CD4-positive, alpha-beta T cell treated with Interleukin-6 for 4 hours (primary cell): ENCODE measurements at regions not wholly inside any gene's neighbourhood (a gene's known extent, or its start where the extent isn't known, plus 50 kb on each side); places are given as distances from the start of the nearest gene placed in this dataset.

Source experiments
- DNase-seq: peaks from one replicate; pipeline ENCODE4 v3.0.0-alpha.2; 2020; ENCODE audit warnings: mixed read lengths

DNA sequence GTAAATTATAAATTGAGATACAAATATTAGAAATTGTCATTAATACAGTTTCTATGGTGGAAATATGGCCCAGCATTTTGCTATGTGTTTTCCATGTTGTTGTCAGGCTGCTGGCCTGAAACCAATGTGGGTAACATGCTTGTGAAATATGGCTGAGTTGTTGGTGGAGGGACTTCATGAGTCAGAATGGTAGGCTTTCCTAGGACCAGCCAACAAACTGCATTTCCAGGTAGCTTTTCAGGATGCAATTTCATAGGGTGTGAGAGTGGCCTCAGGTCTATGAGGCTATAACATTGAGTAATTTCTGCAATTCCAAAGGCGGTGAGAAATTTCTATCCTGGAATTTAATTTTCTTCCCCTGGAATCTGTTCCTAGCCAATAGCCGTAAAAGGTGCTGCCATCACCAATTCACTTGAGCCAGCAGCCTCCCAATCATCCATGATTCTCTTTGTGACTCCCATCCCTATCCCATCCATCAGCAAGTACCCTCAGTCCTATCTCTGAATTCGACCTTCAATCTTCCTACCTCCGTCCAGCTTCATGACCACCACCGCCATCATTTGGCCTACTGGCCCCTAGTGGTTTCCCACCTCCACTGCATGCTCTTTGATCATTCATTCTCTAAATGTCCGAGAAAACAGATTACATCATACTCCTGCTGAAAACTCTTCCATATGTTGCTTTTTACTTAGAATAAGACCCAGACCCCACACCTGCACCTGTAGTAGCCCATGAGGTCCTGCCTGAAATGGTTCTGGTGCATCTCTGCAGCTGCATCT is 276.6 kb upstream of the CFAP20DC start:
- DNase-seq = no peak

DNA sequence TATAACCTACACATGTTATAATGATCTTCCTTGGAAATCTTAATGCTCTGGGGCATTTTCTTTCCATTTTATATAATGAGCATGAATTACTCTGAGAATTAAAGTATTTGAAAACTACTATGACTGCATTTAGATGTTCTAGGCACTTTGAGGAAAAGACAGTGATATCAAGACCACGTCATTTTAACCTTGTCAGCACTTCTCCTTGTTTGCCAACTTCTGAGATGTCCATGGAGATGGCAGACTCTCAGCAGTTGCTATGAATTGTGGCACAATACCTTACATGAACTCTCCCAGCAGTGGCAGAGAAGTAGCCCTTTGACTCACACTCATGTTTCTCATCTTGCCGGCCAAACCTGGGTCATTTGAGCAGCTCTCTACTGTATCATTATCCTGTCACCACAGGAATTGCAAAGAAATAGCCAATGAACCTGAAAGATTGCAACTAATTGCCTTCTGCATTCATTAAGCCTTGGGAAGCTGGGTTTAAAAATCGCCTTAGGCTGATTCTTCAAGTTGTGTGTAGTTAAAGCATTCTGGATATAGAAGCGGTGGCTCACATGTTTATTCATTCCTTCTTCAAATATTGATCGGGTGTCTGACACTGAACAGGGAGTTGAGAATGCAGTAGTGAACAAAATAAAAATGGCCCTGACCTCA is 272.2 kb upstream of the CFAP20DC start:
- DNase-seq = no peak

DNA sequence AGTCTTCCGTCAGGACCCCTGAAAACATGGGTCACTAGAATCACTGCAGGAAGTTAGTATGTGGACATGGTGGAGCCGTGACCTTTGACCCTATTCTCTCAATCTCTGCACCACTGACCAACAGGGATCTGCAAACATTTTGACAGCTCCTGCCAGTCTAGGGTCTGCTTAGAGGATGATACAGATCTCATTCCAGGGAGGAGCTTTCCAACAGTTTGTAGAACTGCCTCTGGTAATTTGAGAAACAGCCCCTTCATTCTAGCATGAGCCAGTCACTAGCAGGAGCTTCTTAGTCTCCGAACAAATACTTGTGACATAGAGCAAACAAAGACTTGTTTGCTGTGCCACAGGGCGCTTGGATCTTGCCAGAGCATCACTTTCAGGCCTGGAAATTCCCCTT is 270.3 kb upstream of the CFAP20DC start:
- no peak for DNase-seq

DNA sequence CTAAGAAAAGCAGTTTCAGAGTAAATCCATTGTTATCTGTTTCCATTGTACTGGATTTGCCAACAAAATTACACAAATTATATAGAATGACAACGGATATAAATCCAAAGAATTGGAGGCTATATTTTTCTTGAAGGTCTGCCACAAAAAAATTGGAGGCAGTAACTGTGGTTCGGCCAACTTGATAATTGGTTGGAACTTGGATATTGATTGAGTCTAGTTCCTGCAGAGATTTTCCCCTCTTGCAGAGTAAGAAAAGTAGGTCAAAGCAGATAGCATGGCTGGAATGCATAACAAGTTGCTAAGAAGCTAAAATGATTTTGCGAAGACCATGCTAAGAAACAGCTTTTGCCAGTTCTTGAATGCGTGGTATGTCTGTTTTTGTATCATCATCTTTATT is 269.6 kb upstream of the CFAP20DC start:
- DNase-seq = no peak

DNA sequence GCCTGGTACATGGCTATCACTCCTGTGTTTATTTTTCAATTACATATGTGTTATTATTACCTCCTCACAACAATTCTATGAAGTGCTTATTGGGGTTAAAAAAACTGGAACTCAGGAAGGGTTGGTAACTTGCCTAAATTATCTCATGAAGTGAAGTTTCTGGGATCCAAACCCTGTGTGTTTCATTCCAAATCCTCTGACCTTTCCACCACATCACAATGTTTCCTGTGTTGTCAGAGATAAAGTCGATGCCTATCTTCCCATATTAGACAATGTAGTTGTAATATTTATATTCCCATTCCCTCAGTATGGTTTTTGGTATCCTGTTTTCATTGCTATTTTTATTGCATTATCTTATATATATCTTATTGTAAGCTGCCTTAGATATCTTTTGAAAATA is 269.1 kb upstream of the CFAP20DC start:
- no peak for DNase-seq

DNA sequence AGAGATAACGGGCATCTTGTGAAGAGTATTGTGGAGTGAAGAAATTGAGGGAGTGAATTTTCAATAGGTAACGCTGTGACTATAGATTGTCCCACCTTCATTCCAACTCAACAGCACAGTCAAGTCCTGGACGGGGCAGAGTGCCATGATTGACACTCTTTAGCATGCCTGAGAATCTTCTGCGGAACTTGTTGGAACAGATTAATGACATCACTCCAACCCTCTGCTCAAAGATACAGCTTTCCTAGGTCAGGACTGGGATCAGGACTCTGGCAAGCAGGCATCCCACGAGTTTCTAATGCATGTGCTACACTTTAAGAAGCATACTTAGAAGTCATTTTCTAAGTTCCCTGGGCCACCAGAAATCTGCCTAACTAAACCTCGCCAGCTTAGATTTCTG is 267.6 kb upstream of the CFAP20DC start:
- DNase-seq = no peak

DNA sequence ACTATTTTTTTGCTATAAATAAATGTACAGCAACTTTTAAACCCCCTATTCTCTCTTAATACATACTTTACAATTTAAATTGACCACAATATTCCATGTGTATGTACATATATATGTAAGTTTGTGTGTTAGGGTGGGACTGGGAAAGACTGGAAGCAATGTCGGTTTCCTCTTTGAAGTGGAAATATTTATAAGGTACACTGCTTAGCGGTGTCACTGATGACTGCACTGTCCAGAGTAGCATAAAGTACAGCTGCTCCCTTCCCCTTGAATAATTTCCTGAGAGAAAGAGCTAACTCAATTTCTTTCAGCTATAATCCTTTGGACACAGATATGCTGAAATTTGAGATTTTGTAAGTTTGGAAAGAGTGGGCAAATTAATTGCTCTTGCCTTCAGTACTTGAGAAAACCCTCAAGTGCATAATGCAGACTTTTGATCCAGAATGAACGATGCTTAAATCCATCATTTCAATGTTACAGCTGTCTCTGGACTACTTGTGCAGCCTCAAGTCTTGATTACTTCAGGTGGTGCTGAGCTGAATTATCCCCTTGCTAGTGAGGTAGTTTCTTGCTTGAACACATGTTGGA is 267.0 kb upstream of the CFAP20DC start:
- DNase-seq = no peak

DNA sequence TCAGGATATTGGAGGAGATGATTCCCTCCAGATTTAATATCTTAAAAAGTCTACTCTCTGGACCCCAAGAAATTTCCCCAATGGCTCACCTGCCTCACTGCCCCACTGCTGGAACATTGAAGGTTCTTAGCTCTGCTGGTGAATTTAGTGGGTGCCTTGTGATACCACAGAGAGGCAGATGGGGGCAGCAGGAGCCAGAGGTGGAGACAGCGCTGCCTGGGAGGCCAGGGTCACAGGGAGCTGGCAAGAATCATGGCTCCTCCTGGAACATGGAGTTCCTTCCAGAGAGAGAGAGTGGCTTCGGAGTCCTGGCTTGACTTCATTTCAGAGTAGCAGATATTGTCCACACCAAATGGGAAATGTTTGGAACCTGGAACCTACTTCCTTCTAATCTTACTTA is 263.5 kb upstream of the CFAP20DC start:
- DNase-seq = peak; percentile 51

DNA sequence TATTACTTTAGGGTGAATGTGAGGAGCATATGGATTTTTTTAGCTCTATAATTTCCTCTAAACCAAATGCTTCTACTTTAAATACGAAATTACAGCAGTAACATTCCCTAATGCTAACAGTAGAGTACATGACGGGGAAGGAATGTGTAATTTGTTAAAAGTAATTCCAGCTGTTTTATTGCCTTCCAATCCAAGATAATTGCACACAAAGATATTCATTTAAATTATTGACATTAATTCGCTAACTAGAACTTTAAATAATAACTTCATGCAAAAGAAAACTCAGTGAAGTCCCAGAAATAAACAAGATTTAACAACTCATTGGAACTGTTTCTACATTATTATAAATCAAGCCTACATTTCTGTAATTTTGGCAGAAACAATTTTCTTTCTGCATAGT is 261.4 kb upstream of the CFAP20DC start:
- no peak for DNase-seq

DNA sequence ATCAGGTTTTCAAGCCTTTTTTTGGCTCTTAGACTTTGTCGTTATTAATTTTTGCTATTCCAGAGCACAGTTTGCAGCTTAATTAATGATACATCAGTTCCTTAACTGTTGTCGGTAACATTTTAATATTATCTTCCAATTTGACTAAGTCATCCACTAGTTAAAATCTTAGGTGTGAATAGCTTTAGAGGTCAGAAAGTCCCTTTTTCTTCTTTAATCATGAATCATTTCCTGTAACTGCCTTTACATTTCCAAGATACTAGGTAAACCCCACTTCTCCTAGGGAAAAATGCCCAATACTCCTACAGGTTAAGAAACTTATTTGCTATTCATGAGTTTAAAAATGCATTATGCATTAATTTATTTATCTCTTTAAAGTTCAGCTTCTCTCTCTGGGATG is 260.9 kb upstream of the CFAP20DC start:
- no peak for DNase-seq

DNA sequence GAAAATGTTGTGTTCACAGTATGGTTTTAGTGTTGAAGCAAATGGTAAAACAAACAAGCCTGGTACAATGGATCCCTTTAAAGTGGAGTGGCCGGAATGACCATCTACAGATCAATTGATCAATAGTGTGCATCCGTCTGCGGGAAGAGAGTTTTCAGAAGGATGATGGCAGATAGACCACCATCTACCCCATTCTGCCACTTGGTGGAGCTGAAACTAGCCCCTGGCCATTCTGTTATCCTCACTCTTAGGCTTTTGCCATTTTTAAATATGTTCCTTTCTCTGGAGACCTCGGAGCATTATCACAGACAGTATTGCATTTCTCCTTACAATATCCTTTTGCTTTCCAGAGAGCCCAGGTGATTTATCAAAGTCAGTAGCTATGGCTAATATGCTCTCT is 258.9 kb upstream of the CFAP20DC start:
- no peak for DNase-seq

DNA sequence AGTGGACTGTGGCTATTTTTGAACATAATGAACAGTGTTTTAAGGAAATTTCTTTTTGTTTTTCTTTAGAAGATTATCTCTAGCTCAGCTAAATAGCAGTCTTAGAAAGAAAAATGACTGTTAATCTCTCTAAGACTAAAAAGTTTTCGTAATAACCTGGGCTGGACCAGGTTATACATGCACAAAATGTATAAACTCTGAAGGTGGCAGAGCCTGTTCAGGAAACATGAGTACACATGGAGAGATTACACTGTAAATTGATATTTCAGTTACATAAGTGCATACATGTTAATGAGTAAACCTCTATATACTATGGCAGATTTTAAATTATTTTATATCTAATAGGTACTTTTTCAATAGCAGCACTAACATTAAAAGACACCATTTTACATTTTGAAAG is 258.2 kb upstream of the CFAP20DC start:
- DNase-seq = no peak

DNA sequence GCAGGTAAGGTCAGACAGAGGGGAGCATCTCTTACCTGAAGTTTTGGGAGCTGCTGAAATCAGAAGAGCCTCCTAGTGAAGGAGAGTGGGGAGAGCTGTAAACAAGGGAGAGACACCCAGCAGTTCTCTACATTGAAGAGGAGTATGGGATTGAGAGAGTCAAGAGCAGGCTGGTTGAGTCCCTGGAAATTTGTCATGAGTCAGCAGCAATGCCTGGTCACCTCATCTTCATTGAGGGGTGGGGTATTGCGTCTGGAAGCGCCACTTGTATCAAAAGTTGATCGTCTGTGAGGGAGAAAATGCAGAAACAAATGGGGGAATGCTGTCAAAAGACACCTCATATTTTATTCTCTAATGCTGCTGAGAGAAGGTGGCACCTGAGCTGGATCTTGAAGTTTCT is 256.6 kb upstream of the CFAP20DC start:
- no peak for DNase-seq

DNA sequence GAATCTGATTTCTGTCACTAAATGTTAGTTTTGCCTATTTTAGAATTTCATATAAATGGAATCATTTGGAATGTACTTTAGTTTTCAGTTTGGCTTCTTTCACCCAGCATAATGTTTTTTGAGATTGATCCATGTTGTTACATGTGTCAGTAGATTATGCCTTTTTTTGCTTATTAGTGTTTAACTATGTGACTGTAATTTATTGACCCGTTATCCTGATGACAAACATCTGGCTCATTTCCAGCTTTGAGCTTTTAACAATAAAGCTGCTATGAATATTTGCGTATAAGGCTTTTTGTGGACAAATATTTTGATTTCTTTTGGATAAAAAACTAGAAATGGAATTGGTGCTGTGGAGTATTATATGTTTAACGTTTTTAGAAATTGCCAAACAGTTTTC is 254.5 kb upstream of the CFAP20DC start:
- no peak for DNase-seq

DNA sequence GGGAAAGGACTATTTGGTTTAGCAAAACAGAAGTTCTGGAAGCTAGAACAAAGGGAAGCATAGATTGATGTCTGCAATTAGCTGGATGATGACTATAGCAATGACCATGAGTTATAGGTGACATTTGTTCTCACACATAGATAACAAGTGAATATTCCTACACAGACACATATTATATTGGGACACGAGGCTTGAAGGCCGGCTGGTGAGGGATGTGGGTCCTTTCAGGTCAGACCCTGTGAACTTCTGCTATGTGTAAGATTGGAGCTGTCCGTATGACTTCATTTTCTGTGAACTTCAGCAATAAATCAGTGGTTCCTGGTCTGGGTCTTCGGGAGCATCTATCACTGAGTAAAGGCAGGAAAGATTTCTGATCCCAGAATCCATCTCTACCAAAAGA is 253.6 kb upstream of the CFAP20DC start:
- DNase-seq = no peak

DNA sequence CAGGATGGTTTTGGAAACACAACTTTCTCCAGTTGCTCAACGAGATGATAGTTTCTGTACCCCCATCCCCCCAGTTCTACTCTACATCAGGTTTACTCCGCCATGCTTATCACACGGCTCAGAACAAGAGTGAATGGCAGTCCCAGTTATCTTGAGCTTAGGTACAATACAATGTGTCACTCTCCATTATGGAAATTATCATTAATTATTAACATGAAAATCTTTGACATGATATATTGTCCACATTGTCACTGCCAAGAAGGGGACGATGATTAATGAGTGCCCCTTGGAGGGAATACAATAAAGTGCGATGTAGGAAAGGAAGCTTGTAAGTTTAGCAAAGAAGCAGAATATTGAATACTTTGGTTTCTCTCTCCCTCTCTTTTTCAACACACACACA is 252.6 kb upstream of the CFAP20DC start:
- DNase-seq = no peak

DNA sequence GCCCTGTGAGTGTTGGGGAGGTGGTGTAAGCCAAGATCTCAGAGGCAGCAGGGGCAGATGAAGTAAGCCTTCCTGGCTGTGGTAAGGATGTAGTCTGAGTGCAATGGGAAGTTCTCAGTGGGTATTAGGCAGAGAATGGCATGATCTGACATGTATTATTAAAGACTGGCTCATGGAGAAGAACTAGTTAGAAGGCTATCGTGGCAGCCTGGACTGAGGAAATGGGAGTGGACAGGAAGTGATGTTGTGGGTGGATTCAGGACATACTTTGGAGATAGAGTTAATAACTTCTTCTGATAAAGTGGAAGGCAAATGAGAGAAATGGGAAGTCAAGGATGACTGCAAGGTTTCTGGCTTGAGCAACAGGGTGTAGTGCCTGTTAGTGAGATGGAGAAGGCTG is 250.9 kb upstream of the CFAP20DC start:
- no peak for DNase-seq

DNA sequence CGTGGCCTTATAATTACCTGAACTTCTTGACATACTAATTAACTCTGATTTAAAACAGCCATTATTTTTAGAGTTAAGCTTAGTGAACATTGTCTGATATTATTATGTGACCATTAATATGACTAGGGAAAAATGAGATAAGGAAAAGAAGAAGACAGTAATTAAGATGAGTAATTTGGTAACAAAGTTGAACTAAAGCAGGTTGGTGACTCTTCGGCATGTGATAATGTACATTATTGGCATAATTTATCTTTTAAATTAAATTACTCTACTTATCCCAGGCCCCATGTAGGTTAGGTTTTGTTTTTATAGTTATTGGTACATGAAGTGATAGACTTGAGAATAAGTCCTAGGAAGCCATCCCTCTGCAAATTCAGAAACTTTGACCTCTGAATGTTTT is 249.7 kb upstream of the CFAP20DC start:
- DNase-seq = no peak

DNA sequence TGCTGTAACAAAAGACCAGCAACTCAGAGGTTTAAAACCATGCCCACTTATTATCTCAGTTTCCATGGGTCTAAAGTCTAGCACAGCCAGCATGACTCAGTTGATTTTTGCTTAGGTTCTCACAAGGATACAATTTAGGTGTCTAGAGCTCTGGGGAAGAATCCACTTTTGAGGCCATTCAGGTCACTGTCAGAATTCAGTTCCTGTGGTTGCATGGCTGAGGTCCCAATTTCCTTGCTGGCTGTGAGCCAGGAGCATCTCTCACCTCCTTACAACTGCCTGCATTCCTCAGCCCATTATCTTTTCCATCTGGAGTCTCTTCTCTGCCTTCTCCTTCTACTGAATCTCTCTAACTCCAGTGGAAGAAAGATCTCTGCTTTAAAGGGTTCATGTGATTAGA is 240.5 kb upstream of the CFAP20DC start:
- no peak for DNase-seq

DNA sequence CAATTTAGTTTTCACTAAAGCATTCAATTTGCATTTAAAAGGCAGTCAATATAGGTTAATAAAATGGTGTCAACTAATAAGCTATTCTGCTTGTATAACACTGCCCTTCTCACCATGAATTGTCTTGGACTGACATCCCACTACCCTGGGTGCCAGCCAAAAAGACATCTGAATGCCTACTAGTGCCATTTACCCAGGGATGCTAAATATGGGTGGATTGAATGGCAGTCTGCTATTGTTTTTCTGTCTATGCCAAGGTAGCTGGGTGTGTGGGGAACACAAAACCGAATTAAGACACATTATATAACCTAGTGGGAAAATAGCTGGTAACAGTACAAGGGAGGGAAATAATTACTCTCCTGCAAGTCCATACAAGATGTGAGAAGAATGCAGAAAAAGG is 240.0 kb upstream of the CFAP20DC start:
- DNase-seq = no peak

DNA sequence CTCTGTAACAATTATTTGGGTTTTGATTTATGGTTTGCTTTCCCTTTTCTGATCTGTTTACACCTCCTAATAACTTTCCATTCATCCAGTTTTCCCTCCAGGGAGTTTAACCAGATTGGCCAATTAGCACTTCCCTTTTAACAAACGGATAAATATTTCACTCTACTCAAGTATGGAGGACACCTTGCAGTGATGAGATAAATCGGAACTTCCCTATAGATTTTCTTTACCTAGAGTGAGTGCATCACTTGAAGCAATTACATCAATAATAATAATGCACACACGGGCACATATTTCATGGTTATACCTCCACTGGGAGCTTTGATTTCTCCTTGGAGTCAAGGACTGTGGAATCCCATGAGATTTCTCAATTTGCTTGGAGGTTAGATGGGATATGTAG is 239.1 kb upstream of the CFAP20DC start:
- DNase-seq = no peak

DNA sequence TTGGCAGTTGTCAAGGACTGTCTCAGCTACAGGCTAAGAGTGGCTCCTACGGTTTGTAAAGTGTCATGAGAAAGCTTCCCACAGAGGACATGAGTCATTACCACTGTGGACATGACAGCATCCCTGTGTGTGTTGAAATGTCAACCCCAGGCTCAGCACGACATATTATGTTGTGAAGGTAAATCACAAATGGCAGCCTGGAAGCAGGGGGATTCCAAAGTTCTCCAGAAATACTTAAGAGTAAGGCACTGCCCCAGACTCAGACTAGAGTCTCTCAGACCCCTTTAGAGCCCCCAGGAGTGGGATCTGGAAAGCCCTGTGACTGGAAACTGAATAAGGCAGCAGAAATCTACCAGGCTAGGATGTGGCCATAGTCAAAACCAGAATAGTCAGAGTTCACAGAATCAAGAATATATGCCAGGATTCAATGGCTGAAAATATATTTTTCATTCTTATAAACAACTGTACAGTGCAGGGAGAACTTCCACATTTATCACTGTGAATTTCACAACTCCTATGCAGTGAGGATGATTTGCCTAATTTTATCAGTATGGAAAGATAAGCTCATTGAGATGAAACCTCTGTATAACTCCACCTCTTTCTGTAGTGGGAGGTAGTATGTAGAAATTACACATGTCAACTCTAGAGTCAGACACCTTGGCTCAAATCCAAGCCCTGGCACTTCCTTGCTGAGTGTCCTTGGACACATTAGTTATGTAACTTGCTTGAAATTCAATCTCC is 237.1 kb upstream of the CFAP20DC start:
- DNase-seq = no peak

DNA sequence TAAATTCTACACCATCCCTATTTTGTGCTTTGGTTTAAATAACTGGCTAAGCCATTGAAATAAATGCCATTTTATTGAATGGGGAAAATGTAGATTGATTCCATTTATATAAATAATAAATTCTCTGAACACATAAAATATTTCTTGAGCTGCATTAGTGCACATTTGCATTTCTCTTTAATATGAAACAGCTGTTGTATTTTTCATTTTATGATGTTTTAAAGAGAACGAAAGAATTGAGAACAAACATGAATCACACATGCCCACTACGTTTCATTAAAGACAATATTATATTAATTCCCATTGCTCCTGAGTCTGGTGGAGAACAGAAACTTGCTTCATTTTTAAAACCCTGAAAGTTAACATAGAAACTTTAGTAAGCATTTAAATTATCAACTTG is 235.7 kb upstream of the CFAP20DC start:
- no peak for DNase-seq

DNA sequence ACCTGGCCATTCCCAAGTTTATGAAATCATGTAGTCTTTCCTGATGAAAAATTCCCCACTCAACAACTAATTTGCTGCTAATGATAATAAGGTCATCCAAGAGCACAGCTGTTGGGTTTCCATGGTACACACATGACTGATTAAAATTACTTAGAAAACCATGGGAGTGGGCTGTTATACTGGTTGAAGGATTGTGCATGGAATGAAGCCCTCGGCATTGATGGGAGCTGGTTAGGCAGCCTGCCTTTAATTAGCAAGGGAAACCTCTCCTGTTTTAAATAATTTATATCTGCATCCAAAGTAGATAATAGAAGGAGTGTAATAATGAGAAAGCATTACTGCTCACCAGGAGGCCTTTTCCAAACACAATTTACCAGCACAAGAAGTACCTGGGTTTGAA is 235.1 kb upstream of the CFAP20DC start:
- DNase-seq = no peak
